ENCODE measurements at regions not wholly inside any gene's neighbourhood (a gene's known extent, or its start where the extent isn't known, plus 50 kb on each side); places are given as distances from the start of the nearest gene placed in this dataset.

GRCh38 chrX:102067966-102068723 lies 57.3 kb upstream of the TCEAL2 start:
- peak in 1 of 4 experiments; percentile 6 for DNase-seq (ENCODE audit: low read depth in 4 of 4, low spot score in 1 of 4)

GRCh38 chrX:102063445-102064074 lies 61.9 kb upstream of the TCEAL2 start:
- no peak for DNase-seq (ENCODE audit: low read depth in 4 of 4, low spot score in 1 of 4)

GRCh38 chrX:102044496-102044895 lies 81.0 kb upstream of the TCEAL2 start:
- DNase-seq (ENCODE audit: low read depth in 4 of 4, low spot score in 1 of 4) = no peak

GRCh38 chrX:102043380-102043779 lies 82.1 kb upstream of the TCEAL2 start:
- DNase-seq (ENCODE audit: low read depth in 4 of 4, low spot score in 1 of 4) = no peak

GRCh38 chrX:102042372-102043325 lies 82.8 kb upstream of the TCEAL2 start:
- no peak for DNase-seq (ENCODE audit: low read depth in 4 of 4, low spot score in 1 of 4)

- no peak for DNase-seq (ENCODE audit: low read depth in 4 of 4, low spot score in 1 of 4)
Measured at GRCh38 chrX:102029026-102029425, 96.5 kb upstream of the TCEAL2 start.

DNA sequence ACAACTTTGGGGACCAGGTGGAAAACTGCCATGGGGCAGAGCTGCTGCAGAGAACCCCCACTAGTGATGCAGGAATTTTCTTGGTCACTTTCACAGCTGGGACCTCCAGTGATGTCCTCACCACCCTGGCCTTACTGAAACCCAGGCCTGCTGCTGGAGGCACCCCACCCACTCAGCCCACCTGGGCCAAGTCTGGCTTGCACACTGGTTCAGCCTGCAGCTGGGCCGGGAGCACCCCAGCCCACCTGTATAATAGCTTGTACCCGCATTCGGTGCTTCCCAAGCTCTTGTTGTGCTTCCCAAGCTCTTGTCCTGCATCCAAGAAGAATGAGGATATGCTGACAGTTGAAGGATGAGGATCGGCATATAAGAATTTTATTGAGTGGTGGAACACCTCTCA lies 86.4 kb upstream of the ZMAT1 start:
- no peak for DNase-seq (ENCODE audit: low read depth in 4 of 4, low spot score in 1 of 4)

DNA sequence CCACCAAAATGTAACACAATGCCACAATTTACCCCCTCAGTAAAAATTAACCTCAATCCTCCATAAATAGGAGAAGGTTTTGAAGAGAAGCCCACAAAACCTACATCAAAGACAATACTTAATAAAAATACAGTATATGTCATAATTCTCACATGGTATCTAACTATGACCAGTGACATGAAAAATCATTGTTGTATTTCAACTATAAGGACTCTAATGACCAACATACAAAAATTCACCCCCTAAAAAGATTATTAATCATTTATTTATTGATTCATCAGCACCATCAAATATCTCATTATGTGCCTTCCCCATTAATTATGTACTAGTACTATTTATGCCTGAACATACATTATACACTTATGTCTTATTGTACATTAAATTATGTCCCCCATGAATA lies 77.1 kb upstream of the ZMAT1 start:
- no peak for DNase-seq (ENCODE audit: low read depth in 4 of 4, low spot score in 1 of 4)

DNA sequence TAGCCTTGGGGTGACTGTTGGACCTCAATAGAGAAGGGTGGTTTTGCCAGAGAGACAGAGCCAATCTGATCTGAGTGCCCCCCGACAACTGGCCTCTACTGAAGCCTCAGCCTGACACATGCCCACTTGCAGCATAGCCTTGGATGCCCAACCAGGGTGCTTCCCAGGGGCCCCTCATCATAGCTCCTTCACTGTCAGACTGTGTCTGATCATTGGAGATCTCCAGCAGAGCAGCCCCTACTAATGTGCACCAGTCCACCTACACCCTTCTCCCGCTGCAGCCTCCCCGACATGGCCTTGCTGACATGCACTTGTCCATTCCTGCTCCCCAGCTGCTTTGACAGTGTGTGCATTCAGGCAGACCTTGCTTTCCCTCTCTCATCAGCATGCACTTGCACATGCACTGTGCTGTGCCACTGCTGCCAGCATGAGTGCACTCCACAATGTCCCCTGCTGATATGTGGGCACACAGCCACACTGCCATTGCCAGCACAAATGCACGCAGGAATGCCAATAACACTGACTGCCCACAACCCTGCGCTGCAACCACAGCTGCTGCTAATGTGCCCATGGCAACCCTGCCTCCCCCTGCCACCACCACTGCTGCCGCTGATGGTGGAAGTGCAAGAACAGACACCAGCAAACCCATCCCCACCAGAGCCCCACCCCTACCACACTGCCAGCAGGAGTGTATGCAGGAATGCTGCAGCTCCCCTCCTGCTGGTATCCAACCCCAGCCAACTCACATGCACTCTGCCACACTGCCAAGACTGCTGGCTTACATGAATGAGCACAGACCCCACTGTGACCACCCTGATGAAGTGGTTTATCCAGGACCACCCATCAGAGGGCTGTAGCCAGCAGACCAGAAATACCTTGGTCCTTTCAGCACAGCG lies 68.1 kb upstream of the ZMAT1 start:
- no peak for DNase-seq (ENCODE audit: low read depth in 4 of 4, low spot score in 1 of 4)

DNA sequence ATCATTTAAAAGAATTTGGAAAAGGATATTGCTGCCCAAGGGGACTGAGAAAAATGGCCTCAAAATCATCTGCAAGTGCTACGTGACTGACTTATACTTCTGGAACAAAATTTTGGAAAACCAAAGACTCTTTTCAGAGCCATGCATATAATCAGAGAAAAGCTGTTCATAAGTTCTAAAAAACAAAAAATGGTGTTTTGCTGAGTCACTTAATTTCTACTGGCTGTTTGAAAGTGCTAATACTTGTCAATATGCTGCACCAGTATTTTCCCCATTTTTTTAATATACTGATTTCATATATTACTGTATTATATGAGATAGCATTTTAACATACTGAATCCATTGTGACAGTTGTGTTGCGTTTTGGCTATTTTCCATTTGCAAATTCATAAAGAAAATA lies 61.5 kb upstream of the ZMAT1 start:
- no peak for DNase-seq (ENCODE audit: low read depth in 4 of 4, low spot score in 1 of 4)

GRCh38 chrX:101986586-101986985 lies 54.8 kb upstream of the ZMAT1 start:
- no peak for DNase-seq (ENCODE audit: low read depth in 4 of 4, low spot score in 1 of 4)

Data from stimulated activated CD4-positive, alpha-beta T cell treated with anti-CD3 and anti-CD28 coated beads, Interleukin-1b, Interleukin-23, amount 100 ng/mL, for 24 hours (primary cell).